ENCODE measurements at regions not wholly inside any gene's neighbourhood (a gene's known extent, or its start where the extent isn't known, plus 50 kb on each side); places are given as distances from the start of the nearest gene placed in this dataset.

DNA sequence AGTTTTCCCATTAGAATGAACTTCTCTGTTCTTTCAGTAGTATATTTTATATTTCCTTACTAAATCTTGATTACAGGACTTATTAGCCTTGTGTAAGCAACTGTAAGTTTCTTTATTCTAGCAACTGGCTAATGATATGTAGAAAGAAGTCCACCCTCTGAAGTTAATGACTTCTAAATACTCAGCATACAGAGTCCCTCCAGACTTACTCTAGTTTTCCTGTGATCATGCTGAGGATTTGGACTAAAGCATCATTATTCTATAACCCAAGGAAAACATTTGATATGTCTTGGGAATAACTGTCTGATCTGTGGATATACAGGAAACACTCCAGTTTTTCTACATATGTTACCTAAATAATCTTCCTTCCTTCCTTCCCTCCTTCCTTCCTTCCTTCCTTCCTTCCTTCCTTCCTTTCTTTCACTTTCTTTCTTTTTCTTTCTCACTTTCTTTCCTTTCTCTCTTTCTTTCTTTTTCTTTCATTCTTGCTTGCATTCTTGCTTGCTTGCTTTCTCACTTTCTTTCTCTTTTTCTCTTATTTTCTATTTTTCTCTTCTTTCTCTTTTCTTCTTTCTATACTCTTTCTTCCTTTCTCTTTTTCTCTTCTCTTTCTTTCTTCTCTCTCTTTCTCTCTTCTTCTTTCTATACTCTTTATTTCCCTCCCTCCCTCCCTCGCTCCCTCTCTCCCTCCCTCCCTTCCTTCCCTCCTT lies 297.6 kb upstream of the MTPN start:
- CTCF ChIA-PET: no interaction called here
- BruUV-seq (replicated peaks): no TSS peak
- no peaks in the 10 kb centered on the region for H3K9me3 ChIP-seq (ENCODE audit: control insufficient read depth, insufficient read depth, low read depth, low read length)
- POLR2A ChIA-PET: no interaction called here
- TF ChIP-seq, protein P1, sequence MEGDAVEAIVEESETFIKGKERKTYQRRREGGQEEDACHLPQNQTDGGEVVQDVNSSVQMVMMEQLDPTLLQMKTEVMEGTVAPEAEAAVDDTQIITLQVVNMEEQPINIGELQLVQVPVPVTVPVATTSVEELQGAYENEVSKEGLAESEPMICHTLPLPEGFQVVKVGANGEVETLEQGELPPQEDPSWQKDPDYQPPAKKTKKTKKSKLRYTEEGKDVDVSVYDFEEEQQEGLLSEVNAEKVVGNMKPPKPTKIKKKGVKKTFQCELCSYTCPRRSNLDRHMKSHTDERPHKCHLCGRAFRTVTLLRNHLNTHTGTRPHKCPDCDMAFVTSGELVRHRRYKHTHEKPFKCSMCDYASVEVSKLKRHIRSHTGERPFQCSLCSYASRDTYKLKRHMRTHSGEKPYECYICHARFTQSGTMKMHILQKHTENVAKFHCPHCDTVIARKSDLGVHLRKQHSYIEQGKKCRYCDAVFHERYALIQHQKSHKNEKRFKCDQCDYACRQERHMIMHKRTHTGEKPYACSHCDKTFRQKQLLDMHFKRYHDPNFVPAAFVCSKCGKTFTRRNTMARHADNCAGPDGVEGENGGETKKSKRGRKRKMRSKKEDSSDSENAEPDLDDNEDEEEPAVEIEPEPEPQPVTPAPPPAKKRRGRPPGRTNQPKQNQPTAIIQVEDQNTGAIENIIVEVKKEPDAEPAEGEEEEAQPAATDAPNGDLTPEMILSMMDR (IDR thresholded peaks at IDR 0.05): no peak
- no peak for TF ChIP-seq TCF7L2 (IDR thresholded peaks at IDR 0.05; ENCODE audit: low read depth, low read length)
- TF ChIP-seq POLR2AphosphoS5 (IDR thresholded peaks at IDR 0.05; ENCODE audit: low read depth, low read length): no peak
- TF ChIP-seq, protein P2, sequence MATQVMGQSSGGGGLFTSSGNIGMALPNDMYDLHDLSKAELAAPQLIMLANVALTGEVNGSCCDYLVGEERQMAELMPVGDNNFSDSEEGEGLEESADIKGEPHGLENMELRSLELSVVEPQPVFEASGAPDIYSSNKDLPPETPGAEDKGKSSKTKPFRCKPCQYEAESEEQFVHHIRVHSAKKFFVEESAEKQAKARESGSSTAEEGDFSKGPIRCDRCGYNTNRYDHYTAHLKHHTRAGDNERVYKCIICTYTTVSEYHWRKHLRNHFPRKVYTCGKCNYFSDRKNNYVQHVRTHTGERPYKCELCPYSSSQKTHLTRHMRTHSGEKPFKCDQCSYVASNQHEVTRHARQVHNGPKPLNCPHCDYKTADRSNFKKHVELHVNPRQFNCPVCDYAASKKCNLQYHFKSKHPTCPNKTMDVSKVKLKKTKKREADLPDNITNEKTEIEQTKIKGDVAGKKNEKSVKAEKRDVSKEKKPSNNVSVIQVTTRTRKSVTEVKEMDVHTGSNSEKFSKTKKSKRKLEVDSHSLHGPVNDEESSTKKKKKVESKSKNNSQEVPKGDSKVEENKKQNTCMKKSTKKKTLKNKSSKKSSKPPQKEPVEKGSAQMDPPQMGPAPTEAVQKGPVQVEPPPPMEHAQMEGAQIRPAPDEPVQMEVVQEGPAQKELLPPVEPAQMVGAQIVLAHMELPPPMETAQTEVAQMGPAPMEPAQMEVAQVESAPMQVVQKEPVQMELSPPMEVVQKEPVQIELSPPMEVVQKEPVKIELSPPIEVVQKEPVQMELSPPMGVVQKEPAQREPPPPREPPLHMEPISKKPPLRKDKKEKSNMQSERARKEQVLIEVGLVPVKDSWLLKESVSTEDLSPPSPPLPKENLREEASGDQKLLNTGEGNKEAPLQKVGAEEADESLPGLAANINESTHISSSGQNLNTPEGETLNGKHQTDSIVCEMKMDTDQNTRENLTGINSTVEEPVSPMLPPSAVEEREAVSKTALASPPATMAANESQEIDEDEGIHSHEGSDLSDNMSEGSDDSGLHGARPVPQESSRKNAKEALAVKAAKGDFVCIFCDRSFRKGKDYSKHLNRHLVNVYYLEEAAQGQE (IDR thresholded peaks at IDR 0.05; ENCODE audit: insufficient read depth in 1 of 2, low read depth in 2 of 2, low read length in 1 of 2): no peak
- TF ChIP-seq SIN3A (IDR thresholded peaks at IDR 0.05; ENCODE audit: borderline replicate concordance, insufficient read depth, low read depth, low read length): no peak
- DNase-seq (ENCODE audit: low read depth, low spot score): no peak
- intact Hi-C loops (cut with micrococcal nuclease; ENCODE audit: unreplicated experiment): no loop called here
- in situ Hi-C loops (cut with HindIII; ENCODE audit: low pct_unique_long_range_greater_than_20kb, low sequenced_read_pairs): no loop called here
- no peak for ATAC-seq
- no peaks in the 10 kb centered on the region for H3K27me3 ChIP-seq (ENCODE audit: control insufficient read depth, insufficient read depth, low read length)
- H3K4me1 ChIP-seq (ENCODE audit: control insufficient read depth, insufficient read depth, low read length): no peaks in the 10 kb centered on the region
- H3K27ac ChIP-seq (ENCODE audit: low read length): no peak overlapping the region
- H3K36me3 ChIP-seq (ENCODE audit: control insufficient read depth, insufficient read depth, low read length): no peaks in the 10 kb centered on the region
- H3K4me3 ChIP-seq (ENCODE audit: low read depth in 2 of 2, low read length in 2 of 2): no peak overlapping the region

DNA sequence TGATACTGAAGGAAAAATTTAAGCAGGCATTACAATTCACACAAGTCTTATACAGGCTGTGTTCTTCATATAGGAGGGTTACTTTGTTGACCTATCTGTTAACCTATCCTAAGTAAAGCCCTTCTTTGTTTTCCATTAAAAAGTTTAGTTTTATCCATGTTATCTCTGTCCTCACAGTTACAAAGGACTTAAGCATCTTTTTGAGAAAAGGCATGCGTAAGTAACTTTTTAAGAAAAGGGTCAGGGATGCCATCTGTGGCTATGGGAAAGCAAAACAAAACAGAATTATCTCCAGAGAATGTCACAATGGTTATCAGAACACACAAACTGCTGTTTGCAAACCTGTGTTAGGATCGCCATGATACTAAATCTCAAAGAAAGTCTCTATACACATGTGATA lies 295.8 kb upstream of the MTPN start:
- no peak for TF ChIP-seq SIN3A (IDR thresholded peaks at IDR 0.05; ENCODE audit: borderline replicate concordance, insufficient read depth, low read depth, low read length)
- TF ChIP-seq, protein P1 (IDR thresholded peaks at IDR 0.05): no peak
- TF ChIP-seq POLR2AphosphoS5 (IDR thresholded peaks at IDR 0.05; ENCODE audit: low read depth, low read length): no peak
- no peak for TF ChIP-seq TCF7L2 (IDR thresholded peaks at IDR 0.05; ENCODE audit: low read depth, low read length)
- TF ChIP-seq, protein P2 (IDR thresholded peaks at IDR 0.05; ENCODE audit: insufficient read depth in 1 of 2, low read depth in 2 of 2, low read length in 1 of 2): no peak
- H3K4me3 ChIP-seq (ENCODE audit: low read depth in 2 of 2, low read length in 2 of 2): no peak overlapping the region
- no peak for DNase-seq (ENCODE audit: low read depth, low spot score)
- intact Hi-C loops (cut with micrococcal nuclease; ENCODE audit: unreplicated experiment) (no loop called here), in situ Hi-C loops (cut with HindIII; ENCODE audit: low pct_unique_long_range_greater_than_20kb, low sequenced_read_pairs) (no loop called here)
- no peaks in the 10 kb centered on the region for H3K4me1 ChIP-seq (ENCODE audit: control insufficient read depth, insufficient read depth, low read length)
- H3K9me3 ChIP-seq (ENCODE audit: control insufficient read depth, insufficient read depth, low read depth, low read length): no peaks in the 10 kb centered on the region
- H3K27me3 ChIP-seq (ENCODE audit: control insufficient read depth, insufficient read depth, low read length): no peaks in the 10 kb centered on the region
- no peaks in the 10 kb centered on the region for H3K36me3 ChIP-seq (ENCODE audit: control insufficient read depth, insufficient read depth, low read length)
- BruUV-seq (replicated peaks): no TSS peak
- ATAC-seq: no peak
- H3K27ac ChIP-seq (ENCODE audit: low read length): no peak overlapping the region
- POLR2A ChIA-PET: no interaction called here
- CTCF ChIA-PET: no interaction called here

All from Panc1 (cell line).